Muscle of leg (tissue), 3 donors: ENCODE measurements at regions not wholly inside any gene's neighbourhood (a gene's known extent, or its start where the extent isn't known, plus 50 kb on each side); places are given as distances from the start of the nearest gene placed in this dataset.

Experiments used
- DNase-seq: peaks from one replicate; pipeline ENCODE4 v3.0.0; 2013
- H3K27ac ChIP-seq: one replicate; pipeline ENCODE4 v1.5.1; 2013; ENCODE audit warnings: mild to moderate bottlenecking, low read length, control low read depth
- H3K27me3 ChIP-seq: one replicate; pipeline ENCODE4 v1.6.1; 2013; ENCODE audit warnings: low read length; ENCODE audit not compliant: control insufficient read depth, insufficient read depth
- H3K36me3 ChIP-seq: one replicate; pipeline ENCODE4 v1.6.1; 2013; ENCODE audit warnings: low read length; ENCODE audit not compliant: control insufficient read depth, insufficient read depth
- H3K4me1 ChIP-seq: one replicate; pipeline ENCODE4 v1.6.1; 2013; ENCODE audit warnings: low read length; ENCODE audit not compliant: control insufficient read depth, insufficient read depth
- H3K4me3 ChIP-seq: one replicate; pipeline ENCODE4 v1.5.1; 2013; ENCODE audit warnings: low read length, control low read depth
- H3K9me3 ChIP-seq: replicated peaks from 2 replicates; pipeline ENCODE4 v1.6.1; 2013; ENCODE audit warnings: low read depth, low read length; ENCODE audit not compliant: control insufficient read depth
- WGBS: methylation state at CpG from one replicate; pipeline ENCODE4 v1.1.5; 2013; ENCODE audit warnings: missing lambda C conversion rate; ENCODE audit not compliant: insufficient coverage; 5-methylcytosine and 5-hydroxymethylcytosine counted together

DNA sequence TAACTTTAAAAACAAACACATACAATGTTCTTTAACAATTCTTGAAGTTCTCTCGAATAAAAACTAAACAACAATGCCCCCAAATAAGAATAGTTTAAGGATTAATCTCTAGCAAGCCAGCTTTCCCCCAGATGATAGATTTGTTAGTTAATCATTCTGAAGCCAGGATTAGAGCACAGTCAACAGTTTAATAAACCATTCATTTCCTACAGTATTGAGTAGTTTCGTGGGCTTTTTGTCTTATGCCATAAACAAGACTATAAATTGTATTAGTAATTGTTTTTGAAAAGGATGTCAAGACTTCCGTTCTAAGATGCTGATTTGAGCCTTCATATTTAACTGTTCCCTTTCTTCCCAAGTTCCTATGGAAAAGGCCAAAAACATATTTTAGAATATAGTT is 136.6 kb downstream of the PIK3R1 start:
- Histone ChIP-seq H3K9me3 (no peaks in the 10 kb centered on the region), H3K4me3 (no peak overlapping the region), H3K36me3 (no peaks in the 10 kb centered on the region), H3K4me1 (no peaks in the 10 kb centered on the region), H3K27ac (no peak overlapping the region), H3K27me3 (no peaks in the 10 kb centered on the region)
- DNase-seq: no peak
- WGBS: no CpG with 5 or more reads among the region's 3 CpGs

DNA sequence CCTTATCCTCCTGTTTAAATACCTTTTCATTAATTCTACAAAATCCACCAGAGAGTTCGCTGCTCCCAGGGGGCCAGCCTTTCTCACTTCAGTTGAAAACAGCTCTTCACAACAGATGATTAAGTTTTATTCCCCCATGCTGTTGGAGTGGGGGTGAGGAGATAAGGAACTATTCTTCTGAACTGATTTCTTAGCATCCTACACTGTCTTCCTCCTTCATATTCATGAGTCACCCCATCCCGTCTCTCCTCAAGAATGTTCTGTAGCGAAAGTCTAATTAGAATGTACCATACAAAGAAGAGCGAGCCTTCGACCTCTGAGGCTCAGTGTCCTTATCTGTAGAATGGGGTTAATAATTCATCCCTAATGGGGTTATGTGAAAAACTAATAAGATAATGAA is 138.0 kb downstream of the PIK3R1 start:
- no peaks in the 10 kb centered on the region for H3K4me1 ChIP-seq
- H3K27ac ChIP-seq: no peak overlapping the region
- H3K9me3 ChIP-seq: no peaks in the 10 kb centered on the region
- no peaks in the 10 kb centered on the region for H3K27me3 ChIP-seq
- DNase-seq: no peak
- no peaks in the 10 kb centered on the region for H3K36me3 ChIP-seq
- no peak overlapping the region for H3K4me3 ChIP-seq
- WGBS: no CpG with 5 or more reads among the region's 5 CpGs

DNA sequence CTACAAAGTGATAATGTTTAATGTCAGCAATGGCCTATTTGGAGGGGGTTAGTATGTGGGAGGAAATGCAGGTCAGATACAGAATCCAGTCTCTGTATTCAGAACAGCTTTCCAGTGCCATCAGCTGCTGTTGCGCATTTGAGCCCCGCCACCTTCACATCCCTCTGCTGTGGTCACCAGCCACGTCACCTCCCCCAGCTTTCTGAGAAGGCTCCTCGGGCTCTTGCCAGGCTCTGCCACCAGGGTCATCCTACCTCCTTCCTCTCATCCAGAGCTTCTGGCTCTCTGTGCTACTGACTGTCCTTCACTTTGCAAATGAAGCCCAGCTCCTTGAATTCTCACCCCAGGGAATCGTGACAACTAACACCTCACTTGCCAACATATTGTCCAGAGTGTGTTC is 138.8 kb downstream of the PIK3R1 start:
- WGBS: 100% methylated on average over 3 of the region's 5 CpGs
- Histone ChIP-seq H3K9me3 (no peaks in the 10 kb centered on the region), H3K27ac (no peak overlapping the region), H3K4me1 (no peaks in the 10 kb centered on the region), H3K36me3 (no peaks in the 10 kb centered on the region), H3K27me3 (no peaks in the 10 kb centered on the region), H3K4me3 (no peak overlapping the region)
- DNase-seq: no peak

DNA sequence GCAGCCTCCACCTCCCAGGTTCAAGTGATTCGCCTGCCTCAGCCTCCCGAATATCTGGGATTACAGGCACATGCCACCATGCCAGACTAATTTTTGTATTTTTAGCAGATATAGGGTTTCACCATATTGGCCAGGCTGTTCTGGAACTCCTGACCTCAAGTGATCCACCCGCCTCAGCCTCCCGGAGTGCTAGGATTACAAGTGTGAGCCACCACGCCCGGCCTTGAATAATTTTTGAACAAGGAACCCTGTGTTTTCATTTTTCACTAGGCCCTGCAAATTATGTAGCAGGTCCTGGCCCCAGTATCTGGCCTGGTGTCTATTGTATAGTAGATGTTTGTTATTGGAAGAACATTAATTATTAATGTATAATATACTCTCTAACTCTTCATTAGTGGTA is 140.7 kb downstream of the PIK3R1 start:
- Histone ChIP-seq H3K27me3 (no peaks in the 10 kb centered on the region), H3K27ac (no peak overlapping the region), H3K36me3 (no peaks in the 10 kb centered on the region), H3K4me1 (no peaks in the 10 kb centered on the region), H3K4me3 (no peak overlapping the region), H3K9me3 (no peaks in the 10 kb centered on the region)
- DNase-seq: no peak
- 90% methylated on average over 5 of the region's 6 CpGs for WGBS

DNA sequence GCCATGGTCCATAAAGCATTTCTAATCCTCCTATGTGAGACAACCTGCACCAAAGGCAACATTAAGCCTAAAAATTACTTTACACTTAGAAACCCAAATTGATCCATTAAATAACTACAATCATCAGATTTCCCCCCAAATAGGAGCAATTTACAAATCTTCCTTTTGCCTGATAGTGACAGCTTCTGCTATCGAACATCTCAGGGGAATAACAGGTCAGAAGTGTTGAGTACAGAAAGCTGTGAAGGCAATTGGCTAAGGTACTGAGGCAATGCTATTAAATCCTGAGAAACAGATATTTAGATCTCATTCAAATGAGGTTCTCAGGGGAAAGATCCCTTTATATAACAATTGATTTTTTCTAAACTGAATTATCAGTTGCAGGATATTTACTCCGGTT is 141.1 kb downstream of the PIK3R1 start:
- no peaks in the 10 kb centered on the region for H3K9me3 ChIP-seq
- no peak for DNase-seq
- no peaks in the 10 kb centered on the region for H3K36me3 ChIP-seq
- no peaks in the 10 kb centered on the region for H3K27me3 ChIP-seq
- H3K27ac ChIP-seq: no peak overlapping the region
- WGBS: no CpG with 5 or more reads among the region's 2 CpGs
- no peaks in the 10 kb centered on the region for H3K4me1 ChIP-seq
- H3K4me3 ChIP-seq: no peak overlapping the region

DNA sequence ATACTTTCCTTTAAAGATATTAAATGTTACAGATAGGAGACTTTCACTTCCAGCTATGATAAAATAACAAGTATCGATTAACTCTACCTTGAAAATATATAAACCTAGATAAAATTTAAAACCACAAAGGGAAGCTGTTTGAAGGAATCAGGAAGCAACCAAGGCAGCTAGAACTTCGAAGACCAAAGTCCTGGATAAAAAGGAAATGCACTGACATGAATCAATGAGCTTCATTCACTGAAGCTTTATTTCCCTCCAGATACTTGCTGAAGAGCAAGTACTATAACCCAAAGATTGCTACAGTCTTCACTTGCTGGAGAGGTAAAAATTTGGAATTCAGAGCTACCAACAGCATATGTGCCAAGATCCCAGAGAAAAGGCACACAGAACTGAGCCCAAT is 144.1 kb downstream of the PIK3R1 start:
- Histone ChIP-seq H3K27me3 (no peaks in the 10 kb centered on the region), H3K27ac (no peak overlapping the region), H3K9me3 (no peaks in the 10 kb centered on the region), H3K36me3 (no peaks in the 10 kb centered on the region), H3K4me3 (no peak overlapping the region), H3K4me1 (no peaks in the 10 kb centered on the region)
- no CpG with 5 or more reads among the region's 2 CpGs for WGBS
- no peak for DNase-seq

DNA sequence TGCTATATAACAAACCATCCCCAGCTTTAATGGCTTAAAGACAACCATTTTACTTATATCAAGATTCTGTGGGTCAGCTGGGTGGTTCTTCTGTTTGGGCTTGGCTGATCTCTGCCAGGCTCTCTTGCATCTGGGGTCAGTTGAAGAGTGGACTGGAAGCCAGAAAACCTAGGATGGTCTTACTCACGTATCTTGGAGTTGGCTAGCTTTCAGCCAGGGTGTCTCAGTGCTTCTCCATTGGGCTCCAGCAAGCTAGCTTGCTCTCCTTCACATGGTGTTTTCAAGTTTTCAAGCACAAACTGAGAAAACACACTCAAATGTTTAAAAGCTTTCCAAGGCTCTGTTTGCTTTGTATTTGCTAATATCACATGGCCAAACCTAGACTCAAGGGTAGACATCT is 146.8 kb downstream of the PIK3R1 start:
- no peak overlapping the region for H3K4me3 ChIP-seq
- no peaks in the 10 kb centered on the region for H3K27me3 ChIP-seq
- H3K27ac ChIP-seq: no peak overlapping the region
- H3K36me3 ChIP-seq: no peaks in the 10 kb centered on the region
- no peaks in the 10 kb centered on the region for H3K4me1 ChIP-seq
- no peaks in the 10 kb centered on the region for H3K9me3 ChIP-seq
- 75% methylated on average over 1 of the region's 1 CpG for WGBS
- DNase-seq: no peak

DNA sequence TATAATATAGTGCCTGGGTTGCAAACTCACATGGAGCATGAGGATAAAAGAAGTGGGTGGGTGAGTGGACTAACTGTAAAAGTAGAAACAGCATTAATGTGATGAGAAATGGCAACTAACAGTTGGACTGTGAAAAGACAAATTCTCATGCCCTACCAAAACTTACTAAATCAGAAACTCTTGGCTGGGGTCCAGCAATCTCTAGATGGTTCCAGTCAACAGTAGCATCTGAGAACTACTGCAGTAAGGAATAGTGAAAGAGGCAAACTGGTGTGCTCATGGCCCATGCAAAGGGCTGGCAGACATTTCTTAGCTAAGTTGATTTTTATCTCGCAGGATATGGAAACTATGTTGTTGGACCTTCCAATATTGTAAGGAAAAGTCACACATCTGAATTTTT is 150.3 kb downstream of the PIK3R1 start:
- no peaks in the 10 kb centered on the region for H3K36me3 ChIP-seq
- no peaks in the 10 kb centered on the region for H3K27me3 ChIP-seq
- H3K4me3 ChIP-seq: no peak overlapping the region
- H3K9me3 ChIP-seq: no peaks in the 10 kb centered on the region
- H3K27ac ChIP-seq: no peak overlapping the region
- no peak for DNase-seq
- no CpG with 5 or more reads among the region's 1 CpG for WGBS
- H3K4me1 ChIP-seq: no peaks in the 10 kb centered on the region

DNA sequence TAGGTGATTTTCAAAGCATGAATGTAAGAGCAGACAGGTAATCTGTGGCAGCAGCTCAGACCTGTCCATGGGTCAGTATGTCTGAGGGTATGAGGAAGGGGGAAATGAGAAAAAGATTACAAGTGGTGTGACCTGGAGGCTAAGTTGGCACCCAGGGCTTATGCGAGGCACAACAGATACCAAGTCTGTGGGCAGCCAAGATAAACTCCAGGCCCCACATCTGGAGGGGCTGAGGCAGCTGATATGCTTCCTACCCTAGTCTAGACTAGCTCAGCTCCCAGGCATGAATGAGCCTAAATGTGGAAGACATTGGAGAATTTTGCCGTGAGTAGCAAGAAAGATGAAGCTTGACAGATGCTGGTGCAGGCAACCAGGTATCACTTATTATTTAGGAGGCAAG is 151.7 kb downstream of the PIK3R1 start:
- no peaks in the 10 kb centered on the region for H3K36me3 ChIP-seq
- no peaks in the 10 kb centered on the region for H3K27me3 ChIP-seq
- H3K27ac ChIP-seq: no peak overlapping the region
- H3K4me3 ChIP-seq: no peak overlapping the region
- DNase-seq: no peak
- H3K4me1 ChIP-seq: no peaks in the 10 kb centered on the region
- no peaks in the 10 kb centered on the region for H3K9me3 ChIP-seq
- WGBS: 86% methylated on average over 2 of the region's 2 CpGs

DNA sequence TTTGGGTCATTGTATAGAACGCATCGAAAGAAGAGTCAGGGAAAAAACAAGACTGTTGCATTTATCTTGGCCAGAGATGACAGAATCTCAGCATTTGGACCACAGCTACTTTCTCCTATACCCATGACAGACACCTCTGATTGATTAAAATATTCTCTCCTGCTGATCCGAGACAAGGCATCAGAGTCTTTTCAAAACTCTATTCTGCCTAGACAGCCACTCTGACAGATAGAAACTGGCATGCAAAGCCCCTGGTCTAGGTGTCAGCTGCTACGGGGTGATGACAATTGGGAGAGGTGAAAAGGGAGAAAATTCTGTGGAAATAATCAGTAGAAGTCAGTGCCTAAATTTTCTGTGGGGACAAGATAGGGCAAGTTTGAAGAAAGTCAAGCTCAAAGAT is 152.2 kb downstream of the PIK3R1 start:
- WGBS: no CpG with 5 or more reads among the region's 4 CpGs
- no peak overlapping the region for H3K4me3 ChIP-seq
- no peaks in the 10 kb centered on the region for H3K27me3 ChIP-seq
- H3K27ac ChIP-seq: no peak overlapping the region
- no peaks in the 10 kb centered on the region for H3K4me1 ChIP-seq
- H3K9me3 ChIP-seq: no peaks in the 10 kb centered on the region
- no peak for DNase-seq
- no peaks in the 10 kb centered on the region for H3K36me3 ChIP-seq

DNA sequence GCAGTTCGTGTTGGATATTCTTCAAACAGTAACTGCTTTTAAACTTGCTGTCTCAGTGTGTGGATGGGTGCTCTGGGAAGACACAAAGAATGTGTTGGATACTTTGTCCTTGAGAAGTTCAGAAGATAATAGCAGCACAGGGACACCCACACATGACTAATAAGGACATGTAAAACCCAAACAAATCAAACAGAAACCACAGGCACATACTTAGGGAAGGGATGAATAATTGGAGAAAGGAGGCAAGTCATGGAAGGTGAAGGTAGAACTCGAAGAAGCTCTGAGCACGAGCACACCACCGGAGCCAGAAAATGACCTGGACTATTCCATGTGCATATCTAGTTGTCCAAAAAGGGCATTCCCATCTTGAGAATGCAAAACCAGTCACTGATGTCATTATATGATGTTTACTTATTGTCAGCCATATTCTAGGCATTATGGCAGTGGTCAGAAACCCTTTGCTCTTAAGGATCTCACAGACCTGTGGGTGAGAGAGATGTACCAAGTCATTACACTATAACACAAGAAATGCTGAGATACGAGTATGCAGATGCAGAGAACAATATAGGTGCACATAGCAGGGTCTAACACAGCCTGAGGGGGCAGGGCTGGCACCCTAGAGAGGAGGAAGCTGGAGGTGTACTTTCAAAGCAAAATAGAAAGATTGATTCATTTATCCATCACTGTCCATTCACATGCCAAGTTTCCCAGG is 152.9 kb downstream of the PIK3R1 start:
- H3K4me3 ChIP-seq: no peak overlapping the region
- H3K27ac ChIP-seq: no peak overlapping the region
- WGBS: 100% methylated on average over 3 of the region's 5 CpGs

More for the DNA sequence above, 152.9 kb downstream of the PIK3R1 start:
- Histone ChIP-seq H3K36me3 (no peaks in the 10 kb centered on the region), H3K27me3 (no peaks in the 10 kb centered on the region), H3K9me3 (no peaks in the 10 kb centered on the region), H3K4me1 (no peaks in the 10 kb centered on the region)
- no peak for DNase-seq
